Astrocyte of the spinal cord (primary cell): ENCODE measurements at regions not wholly inside any gene's neighbourhood (a gene's known extent, or its start where the extent isn't known, plus 50 kb on each side); places are given as distances from the start of the nearest gene placed in this dataset.

ENCODE experiments used
- DNase-seq: peaks from one replicate; pipeline ENCODE4 v3.0.0; 2011; ENCODE audit warnings: low read depth, low spot score
- H3K4me3 ChIP-seq: 2 replicates; pipeline ENCODE4 v1.5.1; 2011; ENCODE audit warnings: low read depth, mild to moderate bottlenecking, low read length, moderate library complexity
- in situ Hi-C: cut with HindIII; loops from 2 replicates; pipeline ENCODE4 v1.10.0; 2017; ENCODE audit warnings: low sequenced_read_pairs
- TF ChIP-seq, protein P1 (sequence below): IDR thresholded peaks from 2 replicates; pipeline ENCODE4 v1.5.1; 2012; ENCODE audit warnings: low read depth, mild to moderate bottlenecking, low read length, inconsistent platforms

GRCh38 chr10:78648256-78648860 is 420.4 kb upstream of the ZMIZ1 start:
- peak; percentile 64 for DNase-seq
- no peak overlapping the region for H3K4me3 ChIP-seq
- in situ Hi-C loops: no loop called here
- TF ChIP-seq, protein P1, sequence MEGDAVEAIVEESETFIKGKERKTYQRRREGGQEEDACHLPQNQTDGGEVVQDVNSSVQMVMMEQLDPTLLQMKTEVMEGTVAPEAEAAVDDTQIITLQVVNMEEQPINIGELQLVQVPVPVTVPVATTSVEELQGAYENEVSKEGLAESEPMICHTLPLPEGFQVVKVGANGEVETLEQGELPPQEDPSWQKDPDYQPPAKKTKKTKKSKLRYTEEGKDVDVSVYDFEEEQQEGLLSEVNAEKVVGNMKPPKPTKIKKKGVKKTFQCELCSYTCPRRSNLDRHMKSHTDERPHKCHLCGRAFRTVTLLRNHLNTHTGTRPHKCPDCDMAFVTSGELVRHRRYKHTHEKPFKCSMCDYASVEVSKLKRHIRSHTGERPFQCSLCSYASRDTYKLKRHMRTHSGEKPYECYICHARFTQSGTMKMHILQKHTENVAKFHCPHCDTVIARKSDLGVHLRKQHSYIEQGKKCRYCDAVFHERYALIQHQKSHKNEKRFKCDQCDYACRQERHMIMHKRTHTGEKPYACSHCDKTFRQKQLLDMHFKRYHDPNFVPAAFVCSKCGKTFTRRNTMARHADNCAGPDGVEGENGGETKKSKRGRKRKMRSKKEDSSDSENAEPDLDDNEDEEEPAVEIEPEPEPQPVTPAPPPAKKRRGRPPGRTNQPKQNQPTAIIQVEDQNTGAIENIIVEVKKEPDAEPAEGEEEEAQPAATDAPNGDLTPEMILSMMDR: no peak

DNA sequence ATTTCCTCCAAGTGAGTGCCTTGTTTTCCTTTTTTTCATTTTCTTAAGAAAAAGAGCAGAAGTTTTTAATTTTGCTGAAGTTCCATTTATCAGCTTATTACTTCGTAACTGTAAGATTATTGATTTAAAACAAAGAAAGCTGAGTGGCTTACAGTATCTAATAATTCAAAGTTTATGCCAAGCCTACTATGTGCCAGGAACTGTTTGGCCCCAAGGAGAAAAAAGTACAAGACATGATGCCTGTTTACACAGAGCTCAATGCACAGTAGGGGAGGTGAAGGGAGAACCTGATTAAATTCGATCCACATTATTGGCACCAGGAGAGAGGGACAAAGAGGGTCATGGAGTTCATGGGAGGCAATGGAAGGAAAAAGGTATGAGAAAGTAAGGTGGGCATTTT is 419.3 kb upstream of the ZMIZ1 start:
- DNase-seq: no peak
- H3K4me3 ChIP-seq: no peak overlapping the region
- in situ Hi-C loops: no loop called here
- TF ChIP-seq, protein P1: no peak

DNA sequence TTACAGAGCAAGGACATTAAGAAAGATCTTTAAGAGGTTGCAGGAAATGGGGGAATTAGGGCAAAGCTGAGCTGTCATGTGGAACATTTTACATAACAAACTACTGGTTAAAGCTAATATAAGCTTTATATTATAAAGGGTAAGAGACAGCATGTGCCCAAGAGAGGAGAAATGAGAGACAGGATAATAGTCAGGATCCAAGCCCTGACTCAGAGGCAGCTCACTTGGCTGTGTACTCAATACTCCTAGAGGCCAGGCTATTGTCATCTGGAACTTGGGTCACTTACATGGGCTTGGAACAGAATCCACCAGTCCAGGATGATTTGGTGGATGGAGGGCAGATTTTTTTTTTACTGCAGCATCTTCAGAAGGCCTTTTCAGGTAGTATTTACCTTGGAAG is 418.6 kb upstream of the ZMIZ1 start:
- no peak overlapping the region for H3K4me3 ChIP-seq
- DNase-seq: no peak
- TF ChIP-seq, protein P1: no peak
- in situ Hi-C loops: no loop called here

GRCh38 chr10:78651287-78651686 is 417.5 kb upstream of the ZMIZ1 start:
- in situ Hi-C loops: no loop called here
- DNase-seq: no peak
- TF ChIP-seq, protein P1: no peak
- no peak overlapping the region for H3K4me3 ChIP-seq

DNA sequence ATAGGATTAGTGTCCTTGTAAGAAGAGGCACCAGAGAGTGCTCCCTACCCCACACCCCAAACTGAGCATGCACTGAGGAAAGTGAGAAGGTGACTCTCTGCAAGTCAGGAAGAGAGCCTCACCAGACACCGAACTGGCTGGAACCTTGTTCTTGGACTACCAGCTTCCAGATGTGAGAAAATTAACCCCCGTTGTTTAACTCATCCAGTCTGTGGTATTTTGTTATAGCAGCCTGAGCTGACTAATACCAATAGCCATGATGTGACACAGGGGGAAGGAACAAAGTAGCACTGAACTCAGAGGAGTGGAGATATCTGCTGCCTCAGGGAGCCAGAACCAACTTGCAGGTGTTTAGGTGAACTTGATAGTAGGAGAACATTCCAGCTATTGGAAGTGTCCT is 415.2 kb upstream of the ZMIZ1 start:
- H3K4me3 ChIP-seq: no peak overlapping the region
- TF ChIP-seq, protein P1: no peak
- no peak for DNase-seq
- in situ Hi-C loops: no loop called here

GRCh38 chr10:78654047-78654590 is 414.6 kb upstream of the ZMIZ1 start:
- TF ChIP-seq, protein P1: no peak
- in situ Hi-C loops: no loop called here
- DNase-seq: no peak
- no peak overlapping the region for H3K4me3 ChIP-seq
